A549 (cell line): ENCODE measurements at regions not wholly inside any gene's neighbourhood (a gene's known extent, or its start where the extent isn't known, plus 50 kb on each side); places are given as distances from the start of the nearest gene placed in this dataset.
A peak's percentile ranks its signal among the peaks of the same experiment; 100 is the strongest.

ENCODE experiments used
- ATAC-seq, 2 experiments: fragments of 200-7000 bp in 1 of 2; fragments of >200 bp in 1 of 2; cut with Nextera tagmentation in 1 of 2; cut with Tn5 transposase in 1 of 2; 3 replicates each; pipeline versions ENCODE4 v1.8.0 to v1.9.1; 2018 to 2020; ENCODE audit warnings: mild to moderate bottlenecking in 1 of 2, moderate library complexity in 1 of 2
- CTCF ChIA-PET: fragments of 300-600 bp; sonication (Branson Sonifier 250); formaldehyde crosslinking; extraction: SDS; loops from one replicate; lab custom pipeline; 2021; ENCODE audit warnings: antibody characterized with exemption, inconsistent platforms; lab: Yijun Ruan, JAX
- POLR2A ChIA-PET: fragments of 350-600 bp; formaldehyde crosslinking; extraction: SDS; loops from one replicate; lab custom pipeline; 2021; ENCODE audit warnings: antibody characterized with exemption, inconsistent platforms; lab: Yijun Ruan, JAX
- DNase-seq, 2 experiments: peaks; one replicate each; pipeline versions ENCODE4 v3.0.0 to v3.0.0-alpha.2; 2011 to 2016; ENCODE audit warnings: low read depth in 1 of 2, low spot score in 1 of 2
- FAIRE-seq: peaks from 2 replicates; lab custom pipeline; 2011; peaks lifted over from hg19 to GRCh38; lab: Jason Lieb, UNC
- H3K27ac ChIP-seq, 2 experiments: fragments of >200 bp; sonication (Bioruptor Twin); formaldehyde crosslinking; 3 replicates each; pipeline ENCODE4 v1.5.1; 2016 to 2017
- H3K4me1 ChIP-seq: fragments of >200 bp; sonication (Bioruptor Twin); formaldehyde crosslinking; 3 replicates; pipeline ENCODE4 v1.6.1; 2016
- H3K4me2 ChIP-seq: fragments of >200 bp; sonication (Bioruptor Twin); formaldehyde crosslinking; 3 replicates; pipeline ENCODE4 v1.6.1; 2016
- H3K4me3 ChIP-seq: fragments of >200 bp; sonication (Bioruptor Twin); formaldehyde crosslinking; 3 replicates; pipeline ENCODE4 v1.5.1; 2016
- H3K9me3 ChIP-seq: fragments of >200 bp; sonication (Bioruptor Twin); formaldehyde crosslinking; 3 replicates; pipeline ENCODE4 v1.6.1; 2016
- CBX2 ChIP-seq: fragments of 200-600 bp; sonication (generic); IDR thresholded peaks from 2 replicates; pipeline ENCODE4 v1.6.1; 2016; ENCODE audit warnings: low read depth, mild to moderate bottlenecking, borderline replicate concordance
- CHD4 ChIP-seq: fragments of 200-600 bp; sonication (generic); IDR thresholded peaks from 2 replicates; pipeline ENCODE4 v1.6.1; 2016; ENCODE audit warnings: antibody characterized with exemption, mild to moderate bottlenecking, borderline replicate concordance
- GATA3 ChIP-seq: IDR thresholded peaks from 2 replicates; pipeline ENCODE4 v1.6.1; 2012; ENCODE audit warnings: borderline replicate concordance
- HDAC2 ChIP-seq: fragments of 200-600 bp; sonication (generic); IDR thresholded peaks from 2 replicates; pipeline ENCODE4 v1.6.1; 2016
- HOXA7 ChIP-seq: fragments of 250-450 bp; sonication (Bioruptor Pico); IDR thresholded peaks from 2 replicates; pipeline ENCODE4 v1.5.0; 2020; ENCODE audit warnings: mild to moderate bottlenecking, moderate library complexity
- HOXB13 ChIP-seq: fragments of 250-450 bp; sonication (Bioruptor Pico); IDR thresholded peaks from 2 replicates; pipeline ENCODE4 v1.5.0; 2020; ENCODE audit warnings: low read depth, mild to moderate bottlenecking, moderate library complexity
- HOXB5 ChIP-seq: fragments of 250-450 bp; sonication (Bioruptor Pico); IDR thresholded peaks from 2 replicates; pipeline ENCODE4 v1.5.0; 2020; ENCODE audit warnings: mild to moderate bottlenecking, moderate library complexity
- KDM1A ChIP-seq: fragments of 200-600 bp; sonication (generic); IDR thresholded peaks from 2 replicates; pipeline ENCODE4 v1.6.1; 2016; ENCODE audit warnings: low read depth, mild to moderate bottlenecking
- KDM5A ChIP-seq: fragments of 200-600 bp; sonication (generic); IDR thresholded peaks from 2 replicates; pipeline ENCODE4 v1.6.1; 2016; ENCODE audit warnings: antibody characterized with exemption, mild to moderate bottlenecking
- PHF8 ChIP-seq: fragments of 200-600 bp; sonication (generic); IDR thresholded peaks from 2 replicates; pipeline ENCODE4 v1.6.1; 2016; ENCODE audit warnings: low read depth, mild to moderate bottlenecking, antibody characterized with exemption, moderate library complexity, borderline replicate concordance
- POLR2AphosphoS2 ChIP-seq: conservative IDR thresholded peaks from 2 replicates; pipeline ENCODE4 v1.6.1; 2012; ENCODE audit warnings: low read length, improper control_type of control experiment, inconsistent platforms
- RARB ChIP-seq: fragments of 250-450 bp; sonication (Bioruptor Pico); IDR thresholded peaks from 2 replicates; pipeline ENCODE4 v1.8.0; 2021; ENCODE audit warnings: mild to moderate bottlenecking, moderate library complexity
- RFX5 ChIP-seq: fragments of 450-650 bp; IDR thresholded peaks from 2 replicates; pipeline ENCODE4 v1.7.1; 2014; ENCODE audit warnings: antibody characterized with exemption, mild to moderate bottlenecking, moderate library complexity
- SMC3 ChIP-seq: fragments of >200 bp; sonication (Bioruptor Twin); formaldehyde crosslinking; IDR thresholded peaks from 3 replicates; pipeline ENCODE4 v1.6.1; 2018; ENCODE audit warnings: inconsistent platforms
- SREBF2 ChIP-seq: fragments of 450-650 bp; IDR thresholded peaks from 2 replicates; pipeline ENCODE4 v1.6.1; 2014; ENCODE audit warnings: mild to moderate bottlenecking, moderate library complexity
- ZC3H11A ChIP-seq: fragments of 450-650 bp; IDR thresholded peaks from 2 replicates; pipeline ENCODE4 v1.6.1; 2014; ENCODE audit warnings: antibody characterized with exemption, mild to moderate bottlenecking
- WGBS: methylation state at CpG from one replicate; pipeline ENCODE4 v1.1.6; 2017; ENCODE audit errors: missing lambda C conversion rate; 5-methylcytosine and 5-hydroxymethylcytosine counted together
- TF ChIP-seq, protein P1 (sequence below): fragments of >200 bp; sonication (Bioruptor Twin); formaldehyde crosslinking; IDR thresholded peaks from 3 replicates; pipeline ENCODE4 v1.5.1; 2016
- TF ChIP-seq, protein P2 (sequence below): IDR thresholded peaks from 2 replicates; pipeline ENCODE4 v1.6.1; 2012
- TF ChIP-seq, protein P3 (sequence below): fragments of 250-450 bp; sonication (Bioruptor Pico); IDR thresholded peaks from 2 replicates; pipeline ENCODE4 v1.5.0; 2020; ENCODE audit warnings: low read depth, mild to moderate bottlenecking, moderate library complexity
- TF ChIP-seq, protein P4 (sequence below): fragments of >200 bp; sonication (Bioruptor Twin); formaldehyde crosslinking; IDR thresholded peaks from 2 replicates; pipeline ENCODE4 v1.6.1; 2016
- TF ChIP-seq, protein P5 (sequence below): IDR thresholded peaks from 2 replicates; pipeline ENCODE4 v1.6.1; 2012
- TF ChIP-seq, protein P6 (sequence below): fragments of >200 bp; sonication (Bioruptor Twin); formaldehyde crosslinking; IDR thresholded peaks from 3 replicates; pipeline ENCODE4 v1.6.1; 2016
- TF ChIP-seq, protein P7 (sequence below): fragments of 450-650 bp; IDR thresholded peaks from 2 replicates; pipeline ENCODE4 v1.6.1; 2014; ENCODE audit warnings: antibody characterized with exemption

DNA sequence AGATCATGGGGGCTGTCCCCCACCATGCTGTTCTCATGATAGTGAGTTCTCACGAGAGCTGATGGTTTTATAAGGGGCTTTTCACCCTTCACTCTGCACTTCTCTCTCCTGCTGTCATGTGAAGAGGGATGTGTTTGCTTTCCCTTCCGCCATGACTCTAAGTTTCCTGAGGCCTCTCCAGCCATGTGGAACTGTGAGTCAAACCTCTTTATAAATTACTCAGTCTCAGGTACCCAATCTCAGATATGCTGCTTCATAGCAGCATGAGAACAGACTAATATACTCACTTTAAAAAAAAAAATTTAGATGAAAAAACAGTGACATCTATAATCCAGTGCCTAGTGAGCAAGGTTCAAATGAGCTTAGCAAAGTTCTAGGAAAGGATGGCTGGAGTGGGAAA, 135.1 kb upstream of the RAB4A start:
- no peak for TF ChIP-seq SREBF2
- POLR2A ChIA-PET = no interaction called here
- 50% methylated on average over 2 of the region's 2 CpGs for WGBS
- CTCF ChIA-PET = no interaction called here
- Histone ChIP-seq H3K27ac (no peak overlapping the region), H3K9me3 (peaks cover 19% of the 10 kb centered on the region), H3K4me2 (no peak overlapping the region), H3K4me1 (peaks cover 7% of the 10 kb centered on the region; the same call in 1 of the 3 replicates), H3K4me3 (no peak overlapping the region)
- FAIRE-seq (no peak), DNase-seq (no peak), ATAC-seq (no peak)

DNA sequence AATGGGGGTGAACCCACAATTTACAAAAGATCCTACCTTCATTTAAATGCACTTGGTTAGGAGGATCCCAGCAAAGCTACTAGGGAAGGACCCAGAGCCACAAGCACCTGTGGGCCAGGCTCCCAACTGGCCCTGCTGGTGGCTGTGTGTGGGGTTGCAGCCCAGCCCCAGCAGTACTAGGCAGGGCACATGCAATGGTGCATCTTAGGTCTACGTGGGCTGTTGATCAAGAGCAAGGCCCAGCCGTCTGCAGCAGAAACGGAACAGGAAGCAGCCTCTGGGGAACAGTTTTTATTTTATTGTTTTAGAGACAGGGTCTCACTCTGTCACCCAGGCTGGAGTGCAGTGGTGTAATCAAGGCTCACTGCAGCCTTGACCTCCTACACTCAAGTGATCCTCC, 134.1 kb upstream of the RAB4A start:
- no peak for FAIRE-seq
- no peak overlapping the region for H3K4me3 ChIP-seq

DNA sequence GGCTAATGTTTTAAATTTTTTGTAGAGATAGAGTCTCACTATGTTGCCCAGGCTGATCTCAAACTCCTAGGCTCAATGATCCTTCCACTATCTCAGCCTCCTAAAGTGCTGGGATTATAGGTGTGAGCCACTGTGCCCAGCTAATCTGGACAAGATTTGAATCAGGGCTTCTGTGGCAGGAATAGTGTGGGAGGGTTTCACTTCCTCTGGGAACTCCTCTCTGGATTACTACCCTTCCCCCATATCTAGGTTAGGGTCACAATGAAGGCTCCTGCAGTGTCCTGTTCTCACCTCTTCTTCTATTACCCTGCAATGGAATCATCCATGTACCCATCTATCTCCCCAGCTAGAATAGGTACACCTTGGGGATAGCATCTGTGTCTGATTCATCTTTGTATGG, 133.6 kb upstream of the RAB4A start:
- Histone ChIP-seq H3K4me1 (no peaks in the 10 kb centered on the region), H3K4me2 (no peak overlapping the region), H3K4me3 (no peak overlapping the region), H3K27ac (no peak overlapping the region), H3K9me3 (peaks cover 19% of the 10 kb centered on the region)
- POLR2A ChIA-PET = no interaction called here
- TF ChIP-seq ZC3H11A = no peak
- no peak for TF ChIP-seq KDM1A
- TF ChIP-seq, protein P1, sequence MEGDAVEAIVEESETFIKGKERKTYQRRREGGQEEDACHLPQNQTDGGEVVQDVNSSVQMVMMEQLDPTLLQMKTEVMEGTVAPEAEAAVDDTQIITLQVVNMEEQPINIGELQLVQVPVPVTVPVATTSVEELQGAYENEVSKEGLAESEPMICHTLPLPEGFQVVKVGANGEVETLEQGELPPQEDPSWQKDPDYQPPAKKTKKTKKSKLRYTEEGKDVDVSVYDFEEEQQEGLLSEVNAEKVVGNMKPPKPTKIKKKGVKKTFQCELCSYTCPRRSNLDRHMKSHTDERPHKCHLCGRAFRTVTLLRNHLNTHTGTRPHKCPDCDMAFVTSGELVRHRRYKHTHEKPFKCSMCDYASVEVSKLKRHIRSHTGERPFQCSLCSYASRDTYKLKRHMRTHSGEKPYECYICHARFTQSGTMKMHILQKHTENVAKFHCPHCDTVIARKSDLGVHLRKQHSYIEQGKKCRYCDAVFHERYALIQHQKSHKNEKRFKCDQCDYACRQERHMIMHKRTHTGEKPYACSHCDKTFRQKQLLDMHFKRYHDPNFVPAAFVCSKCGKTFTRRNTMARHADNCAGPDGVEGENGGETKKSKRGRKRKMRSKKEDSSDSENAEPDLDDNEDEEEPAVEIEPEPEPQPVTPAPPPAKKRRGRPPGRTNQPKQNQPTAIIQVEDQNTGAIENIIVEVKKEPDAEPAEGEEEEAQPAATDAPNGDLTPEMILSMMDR = no peak
- no peak for TF ChIP-seq RARB (CRISPR knock-in tag)
- CTCF ChIA-PET = interaction anchor here (0.9 to 1.3 kb wide), 2 partner anchors 8 to 90 kb away, joined by 3 to 5 read pairs; no protein-coding TSS in a partner anchor
- no peak for FAIRE-seq
- no peak for ATAC-seq
- no peak for DNase-seq

More for the DNA sequence above, 134.1 kb upstream of the RAB4A start:
- ATAC-seq = peak in 1 of 2 experiments; percentile 33; a peak in 1 of 6 replicates
- Histone ChIP-seq H3K9me3 (peaks cover 19% of the 10 kb centered on the region), H3K4me2 (no peak overlapping the region), H3K4me1 (peaks cover 3% of the 10 kb centered on the region; the same call in 1 of the 3 replicates), H3K27ac (no peak overlapping the region)
- 66% methylated on average over 3 of the region's 3 CpGs for WGBS
- POLR2A ChIA-PET = no interaction called here
- CTCF ChIA-PET = interaction anchor here (0.9 kb wide), 1 partner anchor 8 kb away, joined by 3 read pairs; no protein-coding TSS in a partner anchor
- DNase-seq = no peak
- TF ChIP-seq SREBF2 (no peak), POLR2AphosphoS2 (no peak), CBX2 (no peak), KDM1A (no peak), CHD4 (no peak), KDM5A (no peak), HDAC2 (no peak), HOXB5 (CRISPR knock-in tag) (no peak)
- TF ChIP-seq, protein P2, sequence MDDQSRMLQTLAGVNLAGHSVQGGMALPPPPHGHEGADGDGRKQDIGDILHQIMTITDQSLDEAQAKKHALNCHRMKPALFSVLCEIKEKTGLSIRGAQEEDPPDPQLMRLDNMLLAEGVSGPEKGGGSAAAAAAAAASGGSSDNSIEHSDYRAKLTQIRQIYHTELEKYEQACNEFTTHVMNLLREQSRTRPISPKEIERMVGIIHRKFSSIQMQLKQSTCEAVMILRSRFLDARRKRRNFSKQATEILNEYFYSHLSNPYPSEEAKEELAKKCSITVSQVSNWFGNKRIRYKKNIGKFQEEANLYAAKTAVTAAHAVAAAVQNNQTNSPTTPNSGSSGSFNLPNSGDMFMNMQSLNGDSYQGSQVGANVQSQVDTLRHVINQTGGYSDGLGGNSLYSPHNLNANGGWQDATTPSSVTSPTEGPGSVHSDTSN = no peak
- TF ChIP-seq, protein P3, sequence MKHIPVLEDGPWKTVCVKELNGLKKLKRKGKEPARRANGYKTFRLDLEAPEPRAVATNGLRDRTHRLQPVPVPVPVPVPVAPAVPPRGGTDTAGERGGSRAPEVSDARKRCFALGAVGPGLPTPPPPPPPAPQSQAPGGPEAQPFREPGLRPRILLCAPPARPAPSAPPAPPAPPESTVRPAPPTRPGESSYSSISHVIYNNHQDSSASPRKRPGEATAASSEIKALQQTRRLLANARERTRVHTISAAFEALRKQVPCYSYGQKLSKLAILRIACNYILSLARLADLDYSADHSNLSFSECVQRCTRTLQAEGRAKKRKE (CRISPR knock-in tag) = no peak
- TF ChIP-seq, protein P4, sequence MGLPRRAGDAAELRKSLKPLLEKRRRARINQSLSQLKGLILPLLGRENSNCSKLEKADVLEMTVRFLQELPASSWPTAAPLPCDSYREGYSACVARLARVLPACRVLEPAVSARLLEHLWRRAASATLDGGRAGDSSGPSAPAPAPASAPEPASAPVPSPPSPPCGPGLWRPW = no peak
- TF ChIP-seq, protein P5, sequence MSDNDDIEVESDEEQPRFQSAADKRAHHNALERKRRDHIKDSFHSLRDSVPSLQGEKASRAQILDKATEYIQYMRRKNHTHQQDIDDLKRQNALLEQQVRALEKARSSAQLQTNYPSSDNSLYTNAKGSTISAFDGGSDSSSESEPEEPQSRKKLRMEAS = no peak

DNA sequence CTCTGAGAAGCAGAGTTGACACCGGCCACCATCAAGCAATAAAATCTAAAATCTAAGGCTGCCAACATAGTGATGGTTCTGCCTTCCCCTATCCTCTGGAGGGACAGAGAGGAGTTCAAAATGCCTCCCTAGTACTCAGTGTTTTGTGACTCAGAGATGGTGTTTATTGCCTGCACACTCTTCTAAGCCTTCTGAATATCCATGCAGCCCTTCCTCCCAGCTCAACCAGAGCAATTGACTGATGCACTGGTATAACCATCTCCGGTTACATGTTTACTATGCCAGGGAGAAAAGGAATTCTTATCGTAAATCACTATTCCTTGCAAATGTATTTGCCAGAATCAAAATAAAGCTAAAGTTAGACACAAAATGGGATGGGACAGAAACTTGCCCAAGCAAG, 132.9 kb upstream of the RAB4A start:
- no peak for ATAC-seq
- POLR2A ChIA-PET = no interaction called here
- no peak overlapping the region for H3K4me2 ChIP-seq
- DNase-seq = no peak
- H3K4me3 ChIP-seq = no peak overlapping the region
- H3K27ac ChIP-seq = no peak overlapping the region
- H3K4me1 ChIP-seq = no peaks in the 10 kb centered on the region
- 88% methylated on average over 3 of the region's 3 CpGs for WGBS
- H3K9me3 ChIP-seq = peaks cover 19% of the 10 kb centered on the region
- FAIRE-seq = no peak
- CTCF ChIA-PET = interaction anchor here (1.2 to 1.3 kb wide), 2 partner anchors 42 to 90 kb away, joined by 3 to 5 read pairs; no protein-coding TSS in a partner anchor
- TF ChIP-seq PHF8 (no peak), HOXB13 (CRISPR knock-in tag) (no peak), GATA3 (no peak), HOXA7 (CRISPR knock-in tag) (no peak), SMC3 (no peak), CBX2 (no peak), RFX5 (no peak)
- TF ChIP-seq, protein P6, sequence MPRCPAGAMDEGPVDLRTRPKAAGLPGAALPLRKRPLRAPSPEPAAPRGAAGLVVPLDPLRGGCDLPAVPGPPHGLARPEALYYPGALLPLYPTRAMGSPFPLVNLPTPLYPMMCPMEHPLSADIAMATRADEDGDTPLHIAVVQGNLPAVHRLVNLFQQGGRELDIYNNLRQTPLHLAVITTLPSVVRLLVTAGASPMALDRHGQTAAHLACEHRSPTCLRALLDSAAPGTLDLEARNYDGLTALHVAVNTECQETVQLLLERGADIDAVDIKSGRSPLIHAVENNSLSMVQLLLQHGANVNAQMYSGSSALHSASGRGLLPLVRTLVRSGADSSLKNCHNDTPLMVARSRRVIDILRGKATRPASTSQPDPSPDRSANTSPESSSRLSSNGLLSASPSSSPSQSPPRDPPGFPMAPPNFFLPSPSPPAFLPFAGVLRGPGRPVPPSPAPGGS = no peak
- TF ChIP-seq, protein P7, sequence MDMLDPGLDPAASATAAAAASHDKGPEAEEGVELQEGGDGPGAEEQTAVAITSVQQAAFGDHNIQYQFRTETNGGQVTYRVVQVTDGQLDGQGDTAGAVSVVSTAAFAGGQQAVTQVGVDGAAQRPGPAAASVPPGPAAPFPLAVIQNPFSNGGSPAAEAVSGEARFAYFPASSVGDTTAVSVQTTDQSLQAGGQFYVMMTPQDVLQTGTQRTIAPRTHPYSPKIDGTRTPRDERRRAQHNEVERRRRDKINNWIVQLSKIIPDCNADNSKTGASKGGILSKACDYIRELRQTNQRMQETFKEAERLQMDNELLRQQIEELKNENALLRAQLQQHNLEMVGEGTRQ = no peak
- TF ChIP-seq, protein P4 = no peak
- TF ChIP-seq, protein P3 (CRISPR knock-in tag) = no peak
